HG03097 (cell line): ENCODE measurements at regions not wholly inside any gene's neighbourhood (a gene's known extent, or its start where the extent isn't known, plus 50 kb on each side); places are given as distances from the start of the nearest gene placed in this dataset.

Experiments
- ATAC-seq: cut with Tn5 transposase; IDR thresholded peaks from one replicate; pipeline ENCODE4 v1.9.1; 2021; ENCODE audit not compliant: unreplicated experiment, low FRiP score

DNA sequence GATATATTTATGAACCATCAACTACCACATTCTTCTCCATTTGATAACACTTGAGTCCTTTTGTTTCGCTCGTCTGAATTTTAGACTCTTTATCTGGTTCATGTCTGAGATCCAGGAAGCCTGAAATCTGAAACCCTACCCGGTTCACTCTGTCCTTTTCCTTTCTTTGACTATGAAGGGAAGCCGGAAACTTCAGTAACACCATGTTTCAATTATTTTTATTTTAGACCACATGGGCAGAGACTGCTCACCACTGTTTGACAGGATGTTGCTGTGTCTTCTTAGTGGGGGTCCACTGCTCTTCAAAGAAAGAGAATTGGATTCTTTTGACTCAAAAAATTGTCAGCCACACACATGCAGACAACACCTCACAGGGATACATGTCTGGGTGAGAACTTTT lies 331.9 kb upstream of the FLRT2 start:
- no peak for ATAC-seq

GRCh38 chr14:85205875-85206274 lies 324.1 kb upstream of the FLRT2 start:
- no peak for ATAC-seq

DNA sequence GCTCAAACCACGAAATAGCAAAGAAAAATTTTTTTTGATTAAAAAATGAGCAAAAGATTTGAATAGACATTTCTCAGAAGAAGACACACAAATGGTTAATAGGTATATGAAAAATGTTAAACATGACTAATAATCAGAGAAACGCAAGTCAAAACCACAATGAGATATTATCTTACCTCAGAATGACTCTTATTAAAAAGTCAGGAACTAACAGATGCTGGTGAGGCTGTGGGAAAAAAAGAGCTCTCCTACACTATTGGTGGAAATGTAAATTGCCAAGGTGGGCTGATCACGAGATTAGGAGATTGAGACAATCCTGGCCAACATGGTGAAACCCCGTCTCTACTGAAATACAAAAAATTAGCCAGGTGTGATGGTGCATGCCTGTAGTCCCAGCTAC lies 315.5 kb upstream of the FLRT2 start:
- no peak for ATAC-seq

DNA sequence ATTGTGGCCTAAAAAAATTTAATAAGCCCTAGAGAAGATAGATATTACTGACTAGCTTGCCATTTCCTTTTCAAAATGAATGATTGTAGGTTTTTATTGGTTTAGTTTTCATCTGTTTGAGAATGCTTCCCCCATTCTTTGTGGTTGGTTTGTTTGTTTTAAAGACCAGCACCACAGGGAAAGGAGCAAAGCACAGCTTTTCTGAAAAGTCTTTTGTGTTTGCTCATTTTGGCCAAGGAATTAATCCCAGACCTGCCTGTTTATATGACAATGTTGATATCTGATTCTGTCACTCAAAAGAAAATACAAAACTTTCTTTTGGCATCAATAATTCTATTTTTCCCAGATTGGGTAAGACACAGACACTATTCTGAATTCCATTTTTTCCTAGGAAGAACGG lies 312.5 kb upstream of the FLRT2 start:
- ATAC-seq: no peak

GRCh38 chr14:85218982-85219381 lies 311.0 kb upstream of the FLRT2 start:
- no peak for ATAC-seq

DNA sequence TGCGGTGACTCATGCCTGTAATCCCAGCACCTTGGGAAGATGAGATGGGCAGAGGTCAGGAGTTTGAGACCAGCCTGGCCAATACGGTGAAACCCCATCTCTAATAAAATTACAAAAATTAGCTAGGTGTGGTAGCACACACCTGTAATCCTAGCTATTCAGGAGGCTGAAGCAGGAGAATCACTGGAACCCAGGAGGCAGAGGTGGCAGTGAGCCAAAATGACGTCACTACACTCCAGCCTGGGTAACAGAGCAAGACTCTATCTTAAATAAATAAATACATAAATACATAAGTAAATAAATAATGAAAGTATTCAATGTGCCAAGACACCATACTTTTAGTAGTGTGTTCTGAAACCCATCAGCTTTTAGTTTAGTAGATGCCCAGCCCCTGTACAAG lies 308.1 kb upstream of the FLRT2 start:
- no peak for ATAC-seq

- no peak for ATAC-seq
These were observed 307.6 kb upstream of the FLRT2 start for GRCh38 chr14:85222341-85222740.

- no peak for ATAC-seq
These were observed 306.3 kb upstream of the FLRT2 start for GRCh38 chr14:85223667-85224066.

DNA sequence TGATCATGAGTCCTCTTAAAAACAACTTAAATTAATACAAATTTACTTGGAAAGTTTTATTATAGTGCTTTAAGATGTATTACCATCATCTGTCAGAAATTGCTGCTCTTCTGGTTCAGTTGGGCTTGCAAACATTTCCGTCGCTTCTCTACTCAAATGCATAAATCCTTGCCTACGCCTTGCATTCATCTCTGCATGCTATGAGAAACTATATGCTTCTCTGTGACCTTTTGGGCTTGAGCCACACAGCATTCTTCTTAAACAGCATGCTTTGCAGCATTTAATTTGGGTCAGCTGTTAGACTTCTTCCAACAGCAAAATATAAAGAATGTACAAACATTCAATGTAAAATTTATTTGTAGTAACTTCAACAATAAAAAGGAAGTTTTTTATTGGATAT lies 305.7 kb upstream of the FLRT2 start:
- ATAC-seq: no peak

- ATAC-seq: no peak
These were observed 296.2 kb upstream of the FLRT2 start for GRCh38 chr14:85233756-85234155.

- no peak for ATAC-seq
These were observed 295.6 kb upstream of the FLRT2 start for GRCh38 chr14:85234156-85235025.

- ATAC-seq: no peak
These were observed 294.1 kb upstream of the FLRT2 start for GRCh38 chr14:85235868-85236267.

DNA sequence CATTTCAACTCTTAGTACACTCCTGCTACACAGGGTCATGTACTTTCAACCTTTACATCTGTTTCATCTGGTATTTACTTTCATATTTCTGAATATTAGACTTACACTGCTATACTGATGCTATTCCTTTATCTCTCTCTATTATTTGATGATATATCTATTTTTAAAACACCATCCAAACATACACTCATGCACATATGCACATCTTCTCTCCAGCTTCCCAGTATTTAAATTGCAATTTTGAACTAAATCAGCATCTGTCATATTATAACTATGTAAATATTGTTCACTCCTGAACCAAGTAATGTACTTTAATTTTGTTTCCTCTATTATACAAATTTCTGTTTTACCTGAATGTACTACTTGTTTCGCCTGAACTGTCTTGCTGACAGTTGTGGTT lies 293.6 kb upstream of the FLRT2 start:
- ATAC-seq: no peak

DNA sequence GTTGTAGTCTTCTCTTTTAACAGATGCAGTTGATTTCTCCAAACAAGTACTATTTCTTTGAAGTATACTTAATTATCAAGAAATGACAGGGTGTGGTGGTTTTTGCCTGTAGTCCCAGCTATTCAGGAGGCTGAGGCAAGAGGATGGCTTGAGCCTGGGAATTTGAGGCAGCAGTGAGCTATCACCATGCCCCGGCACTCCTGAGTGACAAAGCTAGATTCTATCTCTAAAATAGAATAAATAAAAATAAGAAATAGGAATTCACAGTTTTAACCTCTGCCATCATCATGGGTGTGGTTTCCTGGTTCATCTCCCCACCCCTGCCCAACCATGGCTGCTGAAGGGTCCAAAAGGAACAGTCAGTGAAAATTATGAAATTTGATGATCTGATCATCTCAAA lies 290.2 kb upstream of the FLRT2 start:
- no peak for ATAC-seq

DNA sequence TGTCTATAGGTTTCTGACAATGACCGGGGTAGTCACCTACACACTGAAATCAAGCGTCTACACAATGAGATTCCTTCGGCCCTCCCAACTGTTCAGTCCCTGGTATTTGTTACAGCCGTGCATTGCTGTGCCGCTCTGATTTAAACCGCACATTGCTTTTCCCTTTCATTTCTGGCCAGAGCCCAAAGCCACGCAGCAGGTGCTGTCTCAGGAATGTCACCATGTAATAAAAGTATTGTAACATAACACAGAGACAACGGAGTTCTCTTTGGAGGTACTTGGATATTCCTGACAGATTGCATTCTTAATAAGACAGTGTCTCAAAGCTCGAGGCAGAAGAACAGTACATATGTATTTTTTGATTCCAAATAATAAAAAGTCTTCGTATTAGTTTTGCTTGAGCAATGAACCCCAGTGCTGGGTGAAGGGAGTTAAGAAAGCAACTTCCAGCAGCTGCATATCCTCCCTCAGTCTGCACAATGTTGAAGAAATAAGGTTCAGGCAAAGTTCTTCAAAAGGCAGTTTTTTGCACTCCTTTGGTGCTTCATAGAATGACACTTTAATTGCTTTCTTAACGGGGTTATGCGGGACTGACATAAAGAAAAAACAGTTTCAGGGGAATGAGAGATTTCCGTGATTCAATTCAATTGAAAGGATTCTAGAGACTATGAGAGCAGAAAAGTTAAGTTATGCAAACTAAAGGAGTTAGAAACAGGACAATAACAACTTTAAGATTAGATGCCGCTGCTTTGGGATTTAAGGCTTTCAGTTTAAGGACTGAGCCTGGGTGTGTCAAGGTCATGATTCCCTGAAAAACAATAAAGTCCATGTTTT lies 288.7 kb upstream of the FLRT2 start:
- ATAC-seq: no peak

- no peak for ATAC-seq
These were observed 287.3 kb upstream of the FLRT2 start for GRCh38 chr14:85242666-85243065.

GRCh38 chr14:85243321-85243720 lies 286.6 kb upstream of the FLRT2 start:
- ATAC-seq: no peak

DNA sequence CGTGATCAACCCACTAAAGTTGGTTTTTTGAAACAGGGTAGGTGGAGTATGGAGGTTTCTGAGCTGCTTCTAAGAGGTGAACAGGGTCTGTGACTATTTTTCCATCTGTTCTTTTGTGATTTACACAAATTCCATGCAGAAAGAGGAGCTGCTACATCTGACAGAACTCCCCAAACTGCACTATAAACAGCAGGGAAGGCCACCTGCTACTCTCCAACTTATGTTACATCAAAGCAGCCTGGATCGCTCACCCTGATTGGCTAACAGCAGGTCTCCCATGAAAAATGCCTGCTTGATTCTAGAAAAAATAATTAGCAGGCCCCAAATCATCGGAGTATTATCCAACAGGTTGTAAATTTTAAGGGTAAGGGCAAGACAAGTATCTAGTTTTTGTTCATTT lies 282.9 kb upstream of the FLRT2 start:
- no peak for ATAC-seq

DNA sequence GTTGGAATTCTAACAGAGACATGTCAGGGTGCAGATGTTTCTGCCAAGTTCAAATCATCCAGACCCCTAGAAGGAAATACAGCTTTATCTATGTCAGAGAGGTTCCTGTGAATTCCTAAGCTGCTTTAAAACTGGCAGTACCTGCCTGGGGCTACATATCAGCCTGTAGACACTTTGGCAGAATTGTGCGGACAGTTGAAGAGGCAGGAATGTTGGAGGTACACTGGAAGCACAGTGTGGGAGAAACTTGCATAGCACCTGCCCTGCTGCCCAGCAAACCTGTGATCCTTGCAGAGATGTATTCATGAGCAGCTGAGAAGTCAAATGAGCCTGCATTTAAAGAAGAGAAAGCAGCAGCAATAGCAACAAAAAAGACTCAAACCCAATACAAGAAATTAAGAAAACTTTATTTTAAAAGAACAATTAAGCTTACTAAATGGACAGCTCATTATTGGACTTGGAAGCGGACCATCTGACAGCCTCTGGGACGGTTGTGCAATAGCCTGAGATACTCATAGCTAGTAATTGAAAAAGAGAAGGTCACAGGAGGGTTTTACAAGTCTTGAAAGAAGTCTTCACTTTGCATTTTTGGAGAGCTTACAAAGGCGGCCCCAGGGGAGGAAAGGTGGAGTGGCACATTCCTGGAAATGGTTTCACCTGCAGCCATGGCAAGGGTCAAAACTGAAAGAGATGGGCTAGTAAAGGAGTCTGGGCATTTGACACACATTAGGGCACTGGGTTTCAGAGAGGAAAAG lies 280.9 kb upstream of the FLRT2 start:
- ATAC-seq: no peak

- ATAC-seq: no peak
These were observed 279.3 kb upstream of the FLRT2 start for GRCh38 chr14:85250414-85251189.
